Fibroblast of skin of scalp (primary cell): ENCODE measurements at regions not wholly inside any gene's neighbourhood (a gene's known extent, or its start where the extent isn't known, plus 50 kb on each side); places are given as distances from the start of the nearest gene placed in this dataset.

Source experiments
- DNase-seq: peaks from one replicate; pipeline ENCODE4 v3.0.0-alpha.2; 2013

DNA sequence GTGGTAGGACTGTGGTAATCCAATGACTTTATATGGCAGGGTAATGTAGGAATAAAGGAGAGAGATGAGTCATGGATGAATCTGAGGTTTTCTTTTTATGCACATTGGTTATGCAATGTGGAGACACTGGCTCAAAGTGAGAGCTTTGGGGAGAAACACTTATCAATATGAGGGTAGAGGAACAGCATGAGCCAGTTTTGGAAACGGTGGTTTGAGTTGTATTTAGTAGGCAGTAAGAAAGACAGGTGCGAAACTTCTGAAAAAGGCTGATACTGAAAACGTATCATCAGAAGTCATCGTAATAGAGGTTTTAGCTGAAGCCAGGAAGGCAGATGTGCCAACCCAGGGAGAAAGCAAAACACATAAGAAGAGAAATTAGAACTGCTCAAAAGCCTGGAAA, 854.8 kb upstream of the SEL1L start:
- peak; percentile 2 for DNase-seq

DNA sequence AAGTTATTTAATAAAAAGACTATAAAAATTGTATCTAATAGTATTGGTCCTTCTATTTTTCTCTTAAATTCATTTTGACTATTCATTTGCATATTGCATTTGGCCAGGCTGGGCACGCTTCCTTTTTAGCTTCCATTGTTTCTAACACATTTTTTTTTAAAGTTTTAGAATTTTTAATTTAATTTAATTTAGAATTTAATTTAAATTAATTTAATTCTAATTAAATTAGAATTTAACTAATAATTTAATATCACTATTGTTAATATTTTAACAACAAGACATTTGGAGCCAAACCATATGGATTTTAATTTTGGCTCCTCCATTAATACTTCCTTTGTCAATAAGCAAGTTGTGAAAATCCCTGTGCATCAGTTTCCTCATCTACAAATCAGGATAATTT, 856.9 kb upstream of the SEL1L start:
- no peak for DNase-seq

DNA sequence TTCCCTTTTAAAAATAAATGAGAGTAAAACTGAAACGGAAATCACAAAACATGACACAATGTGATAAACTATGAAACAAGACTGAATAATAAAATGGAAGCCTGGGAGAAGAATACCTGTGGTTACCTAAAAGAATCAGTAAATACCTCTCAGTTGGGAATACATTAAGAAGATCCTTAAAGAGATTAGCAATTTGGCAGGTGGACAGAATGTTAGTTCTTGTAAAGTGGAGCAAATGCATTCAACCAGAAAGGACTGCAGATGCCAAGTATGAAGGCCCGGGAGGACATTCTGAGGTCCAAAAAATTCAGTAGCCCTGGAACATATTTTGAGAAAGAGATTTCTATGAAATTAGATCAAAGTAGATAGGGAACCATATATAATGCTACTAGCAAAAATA, 861.3 kb upstream of the SEL1L start:
- no peak for DNase-seq

DNA sequence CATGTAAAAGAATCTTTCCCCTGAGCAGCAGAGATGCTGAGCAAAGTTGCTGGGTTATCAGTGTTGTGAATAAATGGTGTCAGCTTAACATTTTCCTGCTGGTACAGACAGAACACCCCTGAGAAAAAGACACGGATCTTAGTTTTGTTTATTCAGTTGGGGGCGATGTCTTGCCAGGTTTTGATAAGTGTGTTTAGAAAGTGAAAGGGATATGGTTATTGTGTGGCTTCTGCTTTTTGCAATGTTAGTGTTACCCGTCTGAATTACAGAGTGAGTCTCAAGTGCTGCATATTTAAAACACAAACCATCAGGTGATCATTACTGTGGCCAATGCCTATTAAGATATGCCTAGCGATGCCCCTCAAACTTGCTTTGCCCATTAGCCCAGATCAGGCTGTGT, 864.6 kb upstream of the SEL1L start:
- DNase-seq = no peak

DNA sequence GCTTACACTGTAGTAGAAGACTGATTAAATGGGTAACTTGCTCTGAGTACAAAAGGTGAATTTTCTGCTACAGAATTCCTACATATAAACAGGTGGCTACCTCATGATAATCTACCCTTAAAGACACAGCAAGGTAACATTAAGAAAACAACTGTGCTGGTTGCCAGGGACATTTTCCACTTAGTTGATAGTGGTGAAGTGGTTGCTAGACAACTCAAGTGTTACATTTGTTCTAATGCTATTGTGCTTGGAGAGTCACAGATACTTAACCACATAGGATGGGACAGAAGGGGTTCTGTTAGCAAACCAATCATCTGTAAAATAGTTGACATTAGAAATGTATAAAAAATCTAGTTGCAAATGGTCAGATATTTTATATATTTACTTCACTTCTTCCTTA, 870.3 kb upstream of the SEL1L start:
- DNase-seq = no peak

DNA sequence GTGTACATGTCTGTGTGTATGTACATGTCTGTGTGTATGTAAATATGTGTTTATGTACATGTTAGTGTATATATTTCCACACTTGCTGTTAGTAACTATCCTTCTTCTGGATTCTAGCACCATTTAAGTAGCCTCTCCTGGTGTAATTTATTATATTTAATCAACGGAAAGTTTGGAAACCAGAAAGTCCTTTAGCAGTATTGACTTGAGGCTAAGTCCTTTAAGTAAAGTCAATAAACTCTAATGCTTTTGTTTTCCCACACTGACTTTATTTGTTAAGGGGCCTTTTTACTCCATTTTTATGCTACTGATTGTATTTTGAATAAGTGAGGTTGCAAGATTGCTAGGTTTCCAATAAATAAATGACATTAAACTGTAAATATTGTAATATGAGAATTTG, 876.4 kb upstream of the SEL1L start:
- no peak for DNase-seq

DNA sequence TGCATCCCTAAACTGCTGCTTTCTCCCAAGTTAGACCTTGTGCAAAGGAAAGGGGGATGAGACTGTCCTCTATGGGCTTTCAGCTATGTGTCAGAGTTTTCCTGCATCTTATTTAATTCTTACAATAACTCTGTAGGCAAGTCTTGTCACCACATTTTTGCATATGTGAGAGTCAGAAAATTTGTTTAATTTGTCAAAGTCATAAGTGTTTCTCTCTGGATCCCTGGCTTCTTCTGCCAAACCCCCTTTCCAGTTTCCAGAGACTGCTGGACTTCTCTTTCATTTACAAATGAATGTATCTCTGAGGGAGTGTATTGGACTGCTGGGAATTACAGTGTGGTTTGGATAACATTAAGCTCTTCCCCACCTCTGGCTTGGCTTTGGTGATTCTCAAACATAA, 877.6 kb upstream of the SEL1L start:
- no peak for DNase-seq

DNA sequence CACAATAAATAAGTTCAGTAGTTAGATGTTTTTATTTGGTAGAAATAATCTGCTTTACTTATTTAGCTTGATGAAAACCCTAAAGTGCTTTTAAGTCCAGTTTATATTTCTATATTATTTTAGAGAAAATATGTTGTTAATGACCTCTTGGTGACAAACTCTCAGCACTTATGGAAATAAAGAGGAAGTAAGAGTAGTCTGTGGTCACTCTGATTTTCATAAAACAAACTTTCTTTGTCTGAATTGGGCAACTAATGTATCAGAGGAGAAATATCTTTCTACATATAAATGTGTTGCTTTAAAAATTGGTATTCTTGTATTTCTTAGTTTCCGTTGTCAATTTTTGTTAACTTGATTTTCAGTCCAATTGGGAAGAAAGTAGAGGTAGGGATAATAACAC, 878.9 kb upstream of the SEL1L start:
- DNase-seq = no peak

DNA sequence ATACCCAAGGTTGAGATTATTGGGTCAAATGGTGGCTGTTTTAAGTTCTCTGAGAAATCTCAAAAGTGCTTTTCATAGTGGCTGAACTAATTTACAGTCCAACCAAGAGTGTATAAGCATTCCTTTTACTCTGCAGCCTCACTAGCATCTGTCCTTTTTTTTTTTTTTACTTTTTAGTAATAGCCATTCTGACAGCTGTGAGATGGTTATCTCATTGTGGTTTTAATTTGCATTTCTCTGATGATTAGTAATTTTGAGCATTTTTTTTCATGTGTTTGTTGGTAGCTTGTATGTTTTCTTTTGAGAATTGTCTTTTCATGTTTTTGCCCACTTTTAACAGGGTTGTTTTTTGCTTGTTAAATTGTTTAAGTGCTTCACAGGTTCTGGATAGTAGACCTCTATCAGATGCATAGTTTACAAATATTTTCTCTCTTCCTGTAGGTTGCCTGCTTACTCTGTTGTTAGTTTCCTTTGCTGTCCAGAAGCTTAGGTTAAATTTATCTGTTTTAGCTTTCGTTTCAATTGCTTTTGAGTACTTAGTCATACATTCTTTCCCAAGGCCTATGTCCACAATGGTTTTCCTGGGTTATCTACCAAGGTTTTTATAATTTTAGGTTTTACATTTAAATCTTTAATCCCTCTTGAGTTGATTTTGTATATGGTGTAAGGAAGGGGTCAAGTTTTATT, 881.3 kb upstream of the SEL1L start:
- no peak for DNase-seq

DNA sequence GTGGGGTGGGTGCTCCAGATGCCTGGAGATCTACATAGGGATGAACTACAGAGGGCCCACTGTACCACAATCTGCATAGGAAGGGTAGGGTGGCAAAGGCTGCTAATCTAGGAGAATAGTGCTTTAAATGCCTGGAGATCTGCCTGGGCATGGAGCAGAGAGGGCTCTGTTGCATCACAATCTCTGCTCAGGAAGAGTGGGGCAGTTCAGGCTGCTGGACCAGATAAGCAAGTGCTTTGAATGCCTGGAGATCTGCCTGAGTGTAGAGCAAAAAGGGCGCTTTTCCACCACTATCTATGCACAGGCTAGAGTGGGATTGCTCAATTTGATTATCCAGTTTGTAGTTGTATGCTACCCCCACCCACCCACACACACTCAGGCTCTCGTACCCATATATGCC, 886.3 kb upstream of the SEL1L start:
- no peak for DNase-seq

DNA sequence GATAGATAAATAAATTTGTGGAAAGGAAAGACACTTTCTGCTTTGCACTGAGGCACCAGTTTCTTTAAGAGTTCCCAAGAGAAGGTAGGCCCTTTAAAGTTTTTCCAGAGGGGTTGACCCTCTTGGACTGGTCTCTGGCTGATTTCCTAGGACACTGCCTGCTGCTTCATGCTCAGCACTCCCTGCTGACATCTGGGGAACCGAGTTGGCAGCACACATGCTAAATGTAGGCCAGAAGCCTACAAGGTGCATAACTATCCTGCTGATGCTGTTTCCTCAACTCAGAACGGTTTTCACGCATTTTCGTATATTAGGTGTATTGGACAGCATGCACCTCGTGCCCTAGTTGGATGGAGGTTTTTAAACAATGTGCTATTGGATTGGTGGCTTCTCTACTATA, 887.2 kb upstream of the SEL1L start:
- DNase-seq = no peak

DNA sequence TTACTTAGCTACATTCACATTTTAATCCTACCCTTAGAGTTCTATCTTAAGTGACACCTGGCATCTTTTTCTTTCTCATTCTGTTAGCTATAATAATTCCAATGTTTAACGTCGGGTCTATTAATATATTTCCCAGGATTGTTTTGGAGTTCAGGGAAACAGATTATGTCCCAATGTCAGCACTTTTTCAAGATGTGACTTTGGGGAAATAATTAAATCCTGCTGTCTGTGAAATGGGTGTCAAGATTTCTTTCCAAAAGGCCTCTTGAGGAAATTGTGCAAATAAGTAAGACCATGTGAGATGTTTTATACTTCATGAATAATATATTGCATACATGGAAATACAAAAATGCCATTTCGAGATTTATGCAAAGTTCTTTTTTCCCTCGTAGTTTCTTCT, 887.6 kb upstream of the SEL1L start:
- no peak for DNase-seq

DNA sequence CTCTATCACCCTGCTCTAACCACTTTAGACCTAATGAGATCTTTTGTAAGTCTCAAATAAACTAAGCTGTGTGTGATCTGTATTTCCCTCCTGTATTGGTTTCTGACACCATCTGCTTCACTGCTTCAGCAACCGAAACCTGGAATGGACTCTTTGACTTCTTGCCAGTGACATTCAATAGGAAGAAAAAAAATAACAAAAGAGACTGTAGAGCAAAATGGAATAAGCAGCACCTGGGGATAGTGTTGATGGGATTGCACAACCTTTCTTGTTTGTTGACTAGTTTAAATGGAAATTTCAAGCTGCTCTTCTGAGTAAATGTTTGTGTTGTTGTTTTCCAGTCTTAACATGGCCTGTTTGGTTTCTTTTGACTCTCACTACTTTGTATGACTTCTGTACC, 888.6 kb upstream of the SEL1L start:
- DNase-seq = no peak

DNA sequence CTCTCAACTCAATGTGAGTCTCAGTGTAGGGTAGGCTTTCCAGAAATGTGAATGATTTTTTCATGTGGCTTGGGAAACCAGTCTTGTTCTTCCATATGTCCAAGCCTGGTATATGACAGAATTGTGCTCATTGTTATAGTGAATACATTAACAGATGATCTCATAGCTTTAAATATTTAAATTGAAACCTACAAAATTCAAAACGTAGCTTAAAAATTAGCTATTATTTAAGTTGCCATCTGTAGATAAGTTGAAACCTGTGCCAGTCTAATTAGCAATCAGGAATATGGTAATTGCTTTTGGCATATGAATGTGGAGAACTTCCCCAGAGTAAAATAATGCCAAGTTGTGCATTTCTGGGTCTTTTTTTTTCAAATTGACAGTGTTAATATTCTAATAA, 891.6 kb upstream of the SEL1L start:
- no peak for DNase-seq

DNA sequence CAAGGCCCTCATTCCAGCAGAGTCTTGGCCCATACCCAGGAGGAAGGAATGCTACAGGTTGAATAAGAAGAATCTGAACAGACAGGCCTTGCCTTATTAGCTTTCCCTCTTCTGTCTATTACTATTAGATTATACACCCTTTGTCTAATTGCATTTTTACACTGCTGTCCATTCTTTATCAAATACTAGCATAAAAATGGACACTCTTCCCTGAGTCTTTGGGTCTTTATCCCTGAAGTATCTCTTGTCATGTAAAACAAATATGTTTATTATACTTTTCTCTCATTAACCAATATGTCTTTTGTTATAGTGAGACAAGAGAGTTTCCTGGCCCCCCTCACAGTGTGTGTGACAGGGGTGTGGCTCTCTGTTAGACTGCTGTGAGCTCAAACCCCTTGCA, 897.4 kb upstream of the SEL1L start:
- no peak for DNase-seq

DNA sequence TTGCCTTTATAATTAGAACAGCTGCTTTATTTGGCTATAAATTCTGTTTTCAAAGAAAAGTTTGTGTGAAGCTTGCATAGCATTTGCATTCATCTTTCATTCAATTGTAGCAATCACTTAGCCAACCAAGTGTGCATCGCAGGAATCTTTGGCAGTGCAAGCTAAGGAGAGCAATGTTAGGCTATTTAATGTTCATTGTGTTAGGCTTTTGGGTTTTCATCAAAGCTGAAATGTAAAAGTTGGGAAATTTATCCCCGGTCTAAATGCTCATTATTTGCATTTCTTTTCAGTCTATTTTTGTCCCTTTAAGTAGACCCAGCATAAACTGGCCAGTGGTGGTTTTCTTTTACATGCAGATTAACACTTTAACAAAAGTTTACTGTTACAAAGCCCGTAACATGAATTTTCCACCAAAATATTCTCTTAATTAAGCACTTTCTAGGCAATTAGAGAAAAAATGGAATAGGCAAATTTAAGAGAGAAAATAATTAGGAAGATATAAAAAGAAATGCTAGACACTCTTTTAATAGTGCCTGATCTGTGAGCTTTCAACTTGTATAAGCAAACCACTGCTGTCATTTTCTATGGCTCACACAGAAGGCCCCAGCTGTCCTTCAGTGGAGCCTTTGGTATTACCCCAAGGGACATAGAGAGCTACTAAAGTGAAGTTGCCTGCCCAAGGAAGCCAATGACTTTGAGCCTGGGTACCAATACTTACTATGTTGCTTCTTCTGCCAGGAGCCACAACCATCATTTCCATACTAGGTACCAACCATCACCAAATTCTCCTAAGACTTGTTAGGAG, 898.9 kb upstream of the SEL1L start:
- no peak for DNase-seq

DNA sequence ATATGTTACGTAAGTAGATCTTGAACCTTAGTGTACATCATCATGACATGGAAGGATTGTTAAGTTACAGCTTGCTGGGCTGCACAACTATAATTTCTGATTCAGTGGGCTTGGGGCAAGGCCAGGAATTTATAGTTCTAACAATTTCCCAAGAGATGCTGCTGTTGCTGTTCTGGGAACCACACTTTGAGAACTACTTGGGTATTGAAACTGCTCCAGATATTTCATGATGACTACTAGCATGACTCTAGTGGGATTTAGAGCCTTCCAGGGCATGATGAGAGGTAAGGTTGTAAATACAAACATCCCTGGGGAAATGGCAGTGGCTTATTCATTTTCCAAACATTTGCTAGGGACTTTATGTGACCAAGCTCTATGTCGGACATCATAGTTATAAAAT, 904.8 kb upstream of the SEL1L start:
- peak; percentile 40 for DNase-seq

DNA sequence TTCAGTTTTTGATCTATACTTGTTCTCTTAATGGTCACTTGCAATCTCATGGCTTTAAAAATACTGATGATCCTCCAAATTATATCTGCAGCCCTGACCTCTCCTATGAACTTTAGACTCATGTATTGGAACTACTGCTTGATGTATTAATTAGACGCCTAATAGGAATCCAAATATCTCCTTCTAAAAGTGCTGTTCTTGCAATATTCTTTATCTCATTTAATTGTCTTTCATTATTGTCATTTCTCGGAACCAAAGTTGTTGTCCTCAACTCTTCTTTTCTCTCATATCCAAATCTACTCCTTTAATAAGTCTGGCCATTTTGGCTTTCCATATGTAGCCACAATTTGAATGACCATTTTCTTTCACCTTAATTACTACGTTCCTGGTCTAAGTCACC, 907.6 kb upstream of the SEL1L start:
- DNase-seq = no peak

DNA sequence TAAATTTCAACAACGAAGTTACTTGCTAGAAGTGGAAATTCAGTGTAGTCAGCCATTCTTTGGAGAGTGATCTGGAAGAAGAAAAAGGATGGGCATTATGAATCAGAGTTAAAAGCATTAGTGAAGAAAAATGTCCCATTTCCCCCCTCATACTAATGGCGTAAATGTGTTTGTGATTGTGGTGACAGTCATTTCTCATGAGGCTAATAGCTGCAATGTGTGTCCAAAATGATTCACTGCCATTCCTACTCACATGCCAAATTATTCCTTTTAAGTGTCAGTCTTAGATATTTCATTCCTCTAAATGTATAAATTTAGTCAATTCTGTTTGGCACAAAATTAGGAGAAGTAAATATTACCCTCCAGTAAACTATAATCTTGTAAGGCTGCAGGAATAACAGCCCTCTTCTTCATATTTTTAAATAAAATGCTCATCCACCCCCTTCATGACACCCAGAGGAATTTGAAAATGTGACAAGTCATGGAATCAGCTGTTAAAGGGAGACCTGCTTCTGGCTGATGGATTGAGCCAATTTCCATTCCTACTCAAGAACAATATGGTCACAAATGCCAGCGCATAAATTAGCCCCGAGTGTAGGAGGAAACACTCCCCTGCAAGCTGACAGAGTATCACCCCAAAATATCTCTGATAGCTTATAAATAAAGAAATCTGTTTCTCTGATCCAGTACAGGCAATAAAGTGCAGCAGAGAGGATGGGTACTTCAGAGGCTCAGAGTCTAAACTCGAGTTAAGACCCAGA, 912.3 kb upstream of the SEL1L start:
- DNase-seq = no peak

DNA sequence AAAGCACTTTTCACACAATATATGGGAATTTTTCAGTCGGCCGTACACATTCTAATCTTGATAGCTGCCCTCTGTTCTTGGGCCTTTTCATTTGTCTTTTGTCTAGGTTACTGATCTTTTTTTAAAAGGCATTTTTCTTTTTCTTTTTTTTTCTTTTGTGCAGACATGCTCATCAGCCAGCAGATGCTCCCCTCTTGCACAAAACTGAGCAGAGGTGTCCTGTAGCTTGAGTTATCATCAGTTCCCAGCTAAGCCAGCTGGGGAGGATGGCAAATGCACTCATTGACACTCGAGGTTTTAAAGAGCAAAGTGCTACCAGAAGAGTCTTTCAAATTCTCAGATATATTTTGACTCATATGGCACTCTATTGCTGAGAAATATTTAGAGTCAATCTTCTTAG, 913.9 kb upstream of the SEL1L start:
- no peak for DNase-seq

DNA sequence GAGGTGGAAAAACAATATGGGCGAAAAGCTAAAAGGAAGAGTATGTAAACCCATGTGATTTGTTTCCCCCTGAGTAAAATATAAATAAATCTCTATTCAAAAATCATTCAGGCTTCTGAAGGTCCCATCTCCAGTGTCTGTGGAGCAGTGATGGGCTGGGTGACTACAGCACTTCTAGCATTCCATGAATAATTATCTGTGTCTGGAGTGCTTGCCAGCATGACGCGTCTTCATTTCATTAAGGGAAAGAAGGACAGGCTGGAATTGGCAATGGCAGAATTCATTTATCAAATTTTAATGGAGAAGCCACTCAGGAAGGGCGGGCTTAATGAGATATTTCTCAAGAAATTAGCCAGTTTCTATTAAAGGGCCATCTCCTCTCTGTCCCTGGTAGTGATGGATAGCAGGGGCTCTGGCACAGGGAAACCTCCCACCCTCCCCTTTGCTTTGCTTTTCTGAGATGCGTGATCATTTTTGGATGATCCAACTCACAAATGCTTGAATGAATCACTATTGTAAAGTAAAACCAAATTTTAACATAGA, 916.3 kb upstream of the SEL1L start:
- peak; percentile 13 for DNase-seq

DNA sequence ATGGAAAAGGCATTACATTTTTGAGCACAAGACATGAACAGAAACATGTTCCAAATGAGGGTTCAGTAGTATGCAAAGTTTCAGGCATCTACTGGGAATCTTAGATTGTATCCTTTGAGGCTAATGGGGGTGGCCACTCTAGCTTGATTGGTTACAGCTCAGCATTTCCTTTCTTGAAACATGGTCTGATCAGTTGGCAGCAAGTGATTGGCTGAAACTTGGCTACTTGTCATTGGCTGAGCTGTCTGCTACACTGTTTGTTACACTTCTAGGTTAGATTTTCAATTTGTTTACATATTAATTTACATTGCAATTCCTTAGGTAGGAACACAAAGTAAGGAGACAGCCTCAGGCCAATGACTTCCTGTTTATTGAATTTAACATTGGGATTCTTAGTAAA, 918.0 kb upstream of the SEL1L start:
- DNase-seq = no peak

DNA sequence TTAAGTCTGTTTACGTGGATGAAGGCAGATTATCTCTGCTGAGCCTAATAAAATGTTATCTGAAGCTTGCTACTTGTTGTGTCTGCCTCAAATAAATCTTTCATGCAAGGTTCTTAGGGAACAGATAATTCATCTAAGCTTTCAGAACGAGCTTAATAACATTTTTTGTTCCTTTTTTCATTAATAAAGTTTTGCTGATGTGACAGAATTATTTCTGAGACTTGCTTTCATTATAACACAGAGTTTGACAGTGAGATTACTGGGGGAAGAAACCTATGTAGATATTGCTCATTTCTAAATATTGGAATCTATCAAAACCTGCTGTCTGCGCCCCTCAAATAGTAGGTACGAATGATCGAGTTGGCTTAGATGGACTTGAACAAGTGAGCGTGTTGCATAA, 948.7 kb upstream of the SEL1L start:
- no peak for DNase-seq

DNA sequence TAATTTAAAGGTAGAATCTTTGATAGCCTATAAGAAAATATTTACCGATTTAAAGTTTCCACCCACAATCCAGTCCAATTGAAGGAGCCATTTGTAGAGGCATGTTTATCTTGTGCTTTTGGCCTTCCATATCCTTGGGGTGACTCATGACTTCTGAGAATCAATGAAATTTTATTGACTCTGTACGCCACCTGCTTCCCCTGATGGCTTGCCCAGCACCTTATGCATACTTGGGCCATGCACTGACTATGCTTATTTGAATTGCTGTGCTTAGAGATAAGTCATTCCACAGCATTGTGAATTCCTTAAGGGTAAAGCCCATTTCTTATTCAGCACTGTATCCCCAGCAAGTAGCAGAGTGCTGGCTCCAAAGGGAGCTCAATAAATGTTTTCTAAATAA, 954.8 kb upstream of the SEL1L start:
- no peak for DNase-seq
